Neural cell (in vitro differentiated cells): ENCODE measurements at regions not wholly inside any gene's neighbourhood (a gene's known extent, or its start where the extent isn't known, plus 50 kb on each side); places are given as distances from the start of the nearest gene placed in this dataset.

Experiments used
- CTCF ChIP-seq: fragments of 450-650 bp; IDR thresholded peaks from 2 replicates; pipeline ENCODE4 v1.5.1; 2014; ENCODE audit warnings: antibody characterized with exemption, mild to moderate bottlenecking, moderate library complexity; ENCODE audit not compliant: poor library complexity, severe bottlenecking
- EP300 ChIP-seq: fragments of 450-650 bp; conservative IDR thresholded peaks from 2 replicates; pipeline ENCODE4 v1.6.1; 2014; ENCODE audit warnings: antibody characterized with exemption, mild to moderate bottlenecking, moderate library complexity; ENCODE audit not compliant: poor library complexity, severe bottlenecking
- EZH2 ChIP-seq: fragments of 200-600, 300-800 bp; shearing (Covaris generic), sonication (generic); IDR thresholded peaks from 2 replicates; pipeline ENCODE4 v1.6.1; 2014; ENCODE audit warnings: antibody characterized with exemption, low read length, borderline replicate concordance, mild to moderate bottlenecking; ENCODE audit not compliant: insufficient read depth, poor library complexity, severe bottlenecking
- MXI1 ChIP-seq: fragments of 450-650 bp; conservative IDR thresholded peaks from 2 replicates; pipeline ENCODE4 v1.6.1; 2014; ENCODE audit warnings: antibody characterized with exemption, mild to moderate bottlenecking; ENCODE audit not compliant: poor library complexity, severe bottlenecking
- POLR2AphosphoS5 ChIP-seq: IDR thresholded peaks from 2 replicates; pipeline ENCODE4 v1.6.1; 2012
- RAD21 ChIP-seq: fragments of 450-650 bp; conservative IDR thresholded peaks from 2 replicates; pipeline ENCODE4 v1.6.1; 2014; ENCODE audit warnings: antibody characterized with exemption, mild to moderate bottlenecking, moderate library complexity
- REST ChIP-seq: IDR thresholded peaks from 2 replicates; pipeline ENCODE4 v1.6.1; 2012; ENCODE audit warnings: borderline replicate concordance
- SMC3 ChIP-seq: fragments of 450-650 bp; conservative IDR thresholded peaks from 2 replicates; pipeline ENCODE4 v1.6.1; 2014; ENCODE audit warnings: antibody characterized with exemption, mild to moderate bottlenecking, moderate library complexity; ENCODE audit not compliant: poor library complexity
- TAF1 ChIP-seq: IDR thresholded peaks from 2 replicates; pipeline ENCODE4 v1.6.1; 2012; ENCODE audit warnings: low read depth

- TF ChIP-seq CTCF, result no peak
- no peak for TF ChIP-seq POLR2AphosphoS5
- no peak for TF ChIP-seq EP300
- no peak for TF ChIP-seq MXI1
- TF ChIP-seq REST, result no peak
- no peak for TF ChIP-seq EZH2
- no peak for TF ChIP-seq SMC3
- no peak for TF ChIP-seq RAD21
- no peak for TF ChIP-seq TAF1
These were observed 140.0 kb downstream of the CHRM3 start for GRCh38 chr1:239526391-239526790.
